GM06990 (cell line): ENCODE measurements at regions not wholly inside any gene's neighbourhood (a gene's known extent, or its start where the extent isn't known, plus 50 kb on each side); places are given as distances from the start of the nearest gene placed in this dataset.
"Not testable (repeated sequence)": the region's sequence is repeated elsewhere in the genome, so short reads cannot be mapped to it uniquely, and the experiment has no call there.

ENCODE experiments used
- DNase-seq: peaks from one replicate; pipeline ENCODE4 v3.0.0-alpha.2; 2011; ENCODE audit not compliant: insufficient read length; ENCODE audit errors: extremely low read depth
- H3K27me3 ChIP-seq: replicated peaks from 2 replicates; pipeline ENCODE4 v1.6.0; 2011; ENCODE audit warnings: low read length; ENCODE audit not compliant: control insufficient read depth, insufficient read depth
- H3K36me3 ChIP-seq: 2 replicates; pipeline ENCODE4 v1.5.1; 2011; ENCODE audit warnings: low read length; ENCODE audit not compliant: control insufficient read depth, insufficient read depth
- H3K4me3 ChIP-seq: replicated peaks from 2 replicates; pipeline ENCODE4 v1.5.1; 2011; ENCODE audit warnings: low read depth, mild to moderate bottlenecking, control low read depth, low read length
- TF ChIP-seq, protein P1 (sequence below): IDR thresholded peaks from 2 replicates; pipeline ENCODE4 v1.5.1; 2011; ENCODE audit warnings: low read length, control low read depth, mild to moderate bottlenecking, inconsistent platforms; ENCODE audit not compliant: insufficient read depth, poor library complexity, severe bottlenecking

DNA sequence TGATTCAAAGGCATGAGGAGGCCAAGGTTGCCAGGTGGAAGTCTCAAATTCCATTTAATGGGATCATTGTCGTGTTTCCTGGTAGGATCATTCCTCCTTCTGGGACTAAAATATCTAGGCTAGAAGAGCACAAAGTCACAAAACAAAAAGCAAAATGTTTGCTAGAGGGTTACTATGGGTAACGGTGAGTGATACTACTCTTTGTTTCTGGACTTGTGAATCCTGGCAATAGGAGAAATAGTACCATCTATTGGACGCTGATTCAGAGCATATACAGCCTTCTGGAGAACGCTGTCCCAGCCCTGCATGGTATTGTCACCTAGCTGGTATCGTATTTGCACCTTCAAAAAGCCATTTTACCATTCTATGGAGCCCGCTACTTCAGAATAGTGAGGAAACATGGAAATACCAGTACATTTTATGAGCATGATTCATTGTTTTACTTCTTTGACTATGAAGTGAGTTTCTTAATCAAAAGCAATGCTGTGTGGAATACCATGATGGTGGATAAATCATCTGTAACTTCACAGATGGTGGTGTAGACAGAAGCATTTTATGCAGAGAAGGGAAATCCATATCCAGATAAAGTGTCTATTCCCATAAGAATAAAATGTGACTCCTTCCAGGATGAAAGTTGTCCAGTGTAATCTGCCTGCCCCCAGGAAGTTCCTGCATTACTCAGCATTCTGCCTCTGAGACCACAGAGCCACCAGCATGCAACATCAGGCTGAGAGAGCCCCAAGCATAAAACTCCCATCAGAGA, 361.0 kb downstream of the ETV1 start:
- H3K4me3 ChIP-seq, result no peak overlapping the region
- no peaks in the 10 kb centered on the region for H3K27me3 ChIP-seq
- TF ChIP-seq, protein P1, sequence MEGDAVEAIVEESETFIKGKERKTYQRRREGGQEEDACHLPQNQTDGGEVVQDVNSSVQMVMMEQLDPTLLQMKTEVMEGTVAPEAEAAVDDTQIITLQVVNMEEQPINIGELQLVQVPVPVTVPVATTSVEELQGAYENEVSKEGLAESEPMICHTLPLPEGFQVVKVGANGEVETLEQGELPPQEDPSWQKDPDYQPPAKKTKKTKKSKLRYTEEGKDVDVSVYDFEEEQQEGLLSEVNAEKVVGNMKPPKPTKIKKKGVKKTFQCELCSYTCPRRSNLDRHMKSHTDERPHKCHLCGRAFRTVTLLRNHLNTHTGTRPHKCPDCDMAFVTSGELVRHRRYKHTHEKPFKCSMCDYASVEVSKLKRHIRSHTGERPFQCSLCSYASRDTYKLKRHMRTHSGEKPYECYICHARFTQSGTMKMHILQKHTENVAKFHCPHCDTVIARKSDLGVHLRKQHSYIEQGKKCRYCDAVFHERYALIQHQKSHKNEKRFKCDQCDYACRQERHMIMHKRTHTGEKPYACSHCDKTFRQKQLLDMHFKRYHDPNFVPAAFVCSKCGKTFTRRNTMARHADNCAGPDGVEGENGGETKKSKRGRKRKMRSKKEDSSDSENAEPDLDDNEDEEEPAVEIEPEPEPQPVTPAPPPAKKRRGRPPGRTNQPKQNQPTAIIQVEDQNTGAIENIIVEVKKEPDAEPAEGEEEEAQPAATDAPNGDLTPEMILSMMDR, result no peak
- no peaks in the 10 kb centered on the region for H3K36me3 ChIP-seq
- no peak for DNase-seq

DNA sequence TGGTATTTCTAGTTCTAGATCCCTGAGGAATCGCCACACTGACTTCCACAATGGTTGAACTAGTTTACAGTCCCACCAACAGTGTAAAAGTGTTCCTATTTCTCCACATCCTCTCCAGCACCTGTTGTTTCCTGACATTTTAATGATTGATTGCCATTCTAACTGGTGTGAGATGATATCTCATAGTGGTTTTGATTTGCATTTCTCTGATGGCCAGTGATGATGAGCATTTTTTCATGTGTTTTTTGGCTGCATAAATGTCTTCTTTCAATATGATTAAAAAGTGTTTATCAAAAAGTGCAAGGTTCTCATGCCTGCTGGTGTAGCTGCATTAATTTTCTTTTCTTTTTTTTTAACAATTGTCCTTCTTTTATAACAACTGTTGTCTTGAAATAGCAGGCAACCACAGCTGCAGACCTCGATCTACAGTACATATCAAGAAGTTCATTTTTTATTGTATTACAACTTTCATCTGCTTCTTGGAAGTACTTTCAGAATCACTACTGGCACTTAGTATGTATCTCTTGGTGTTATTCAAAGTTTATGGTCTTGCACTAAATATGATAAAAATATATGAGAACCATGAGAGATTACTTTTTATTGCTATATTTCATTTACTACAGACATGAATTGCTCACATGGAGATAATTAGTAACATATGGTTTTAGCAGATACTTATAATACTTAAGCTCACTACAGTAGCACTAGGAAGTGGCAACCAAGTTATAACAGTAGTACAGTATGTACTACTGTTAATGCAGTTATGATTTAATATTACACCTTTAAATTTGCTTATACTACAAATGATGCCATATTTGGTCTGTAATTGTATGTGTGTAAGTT, 358.0 kb downstream of the ETV1 start:
- H3K27me3 ChIP-seq, H3K36me3 ChIP-seq, H3K4me3 ChIP-seq, DNase-seq: not testable (repeated sequence)

DNA sequence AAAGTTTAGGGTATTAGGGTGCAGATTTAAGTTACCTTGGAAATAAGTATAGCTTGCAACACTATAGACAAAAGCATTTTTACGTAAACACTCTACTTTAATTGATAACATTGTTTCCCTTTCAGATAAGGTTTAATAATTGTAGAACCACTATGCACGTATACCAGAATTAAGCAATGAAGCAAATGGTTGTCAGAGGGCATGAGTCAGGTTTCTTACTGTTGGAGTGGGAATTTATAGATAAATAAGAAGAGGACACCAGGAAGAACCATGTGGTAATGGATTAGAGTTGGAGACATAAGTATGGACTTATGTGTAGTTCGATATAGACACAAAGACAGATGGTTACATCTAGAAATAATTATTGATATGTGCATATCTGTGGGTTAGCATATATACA, 355.6 kb downstream of the ETV1 start:
- Histone ChIP-seq H3K4me3 (no peak overlapping the region), H3K36me3 (no peaks in the 10 kb centered on the region), H3K27me3 (no peaks in the 10 kb centered on the region)
- TF ChIP-seq, protein P1, result no peak
- DNase-seq, result no peak

DNA sequence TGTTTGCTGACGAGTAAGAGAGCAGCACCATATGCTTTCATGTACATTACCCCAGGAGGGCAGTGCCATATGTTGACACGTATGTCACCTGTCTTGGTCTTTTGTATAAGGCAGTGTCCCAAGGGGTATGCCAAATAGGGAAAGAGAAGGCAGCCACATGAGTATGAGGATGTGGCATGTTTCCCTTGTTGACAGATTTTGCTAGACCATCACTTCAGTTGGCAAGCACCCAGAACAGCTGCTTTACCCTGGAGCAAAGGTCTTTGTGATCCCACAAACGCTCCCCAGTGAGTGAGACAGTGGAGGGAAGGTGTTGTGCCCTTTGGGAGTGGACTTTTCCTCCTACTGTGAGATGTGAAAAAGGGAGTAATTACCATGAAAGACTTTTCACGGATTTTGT, 350.1 kb downstream of the ETV1 start:
- Histone ChIP-seq H3K4me3 (no peak overlapping the region), H3K36me3 (no peaks in the 10 kb centered on the region), H3K27me3 (no peaks in the 10 kb centered on the region)
- no peak for DNase-seq
- TF ChIP-seq, protein P1, result no peak

DNA sequence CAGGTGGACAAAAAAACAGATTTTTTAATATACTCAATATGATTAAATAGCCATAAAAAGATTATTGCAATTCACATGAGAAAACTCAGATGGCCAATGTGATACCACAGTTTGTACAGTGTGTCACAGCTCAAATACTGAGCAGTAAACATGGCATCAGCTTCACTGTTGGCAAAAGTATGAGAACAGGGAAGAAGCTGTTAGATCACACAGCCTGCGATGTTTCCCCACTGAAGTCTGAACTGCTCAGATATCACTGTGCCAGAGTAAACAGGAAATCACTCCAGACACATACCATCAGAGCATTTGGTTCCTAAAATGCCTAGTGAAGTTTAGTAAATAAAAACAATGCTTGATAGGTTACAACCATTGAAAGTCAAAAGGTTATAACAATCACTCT, 347.8 kb downstream of the ETV1 start:
- Histone ChIP-seq H3K36me3 (no peaks in the 10 kb centered on the region), H3K4me3 (no peak overlapping the region), H3K27me3 (no peaks in the 10 kb centered on the region)
- TF ChIP-seq, protein P1, result no peak
- no peak for DNase-seq

DNA sequence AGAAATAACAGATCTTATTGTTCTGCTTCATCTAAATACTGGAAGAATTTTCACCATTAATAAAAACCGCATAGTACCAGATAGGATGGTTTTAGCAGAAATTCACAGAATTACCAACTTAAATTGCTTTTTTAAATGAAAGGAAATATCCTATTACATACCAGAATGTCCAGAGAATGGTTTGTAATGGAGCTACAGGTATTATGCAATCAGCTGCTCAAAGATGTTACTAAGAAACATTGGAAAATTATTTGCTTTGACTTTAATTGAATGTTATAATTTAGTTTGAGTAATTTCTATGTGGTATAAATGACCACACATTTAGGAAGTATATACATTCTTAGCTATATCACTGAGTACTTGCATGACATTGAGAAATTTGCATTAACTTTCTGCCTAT, 338.3 kb downstream of the ETV1 start:
- TF ChIP-seq, protein P1, result no peak
- H3K27me3 ChIP-seq, result no peaks in the 10 kb centered on the region
- H3K4me3 ChIP-seq, result no peak overlapping the region
- DNase-seq, result no peak
- H3K36me3 ChIP-seq, result no peaks in the 10 kb centered on the region
